Astrocyte (in vitro differentiated cells and primary cell): ENCODE measurements at regions not wholly inside any gene's neighbourhood (a gene's known extent, or its start where the extent isn't known, plus 50 kb on each side); places are given as distances from the start of the nearest gene placed in this dataset.

Experiments used
- DNase-seq: peaks from one replicate; pipeline ENCODE4 v3.0.0-alpha.2; 2010; ENCODE audit warnings: low read depth
- FAIRE-seq: peaks from 2 replicates; lab custom pipeline; 2011; peaks lifted over from hg19 to GRCh38; lab: Jason Lieb, UNC
- H2AFZ ChIP-seq: 2 replicates; pipeline ENCODE4 v1.6.0; 2012; ENCODE audit warnings: low read depth, low read length, inconsistent platforms
- H3K27ac ChIP-seq: 2 replicates; pipeline ENCODE4 v1.5.1; 2011; ENCODE audit warnings: low read depth, low read length, inconsistent platforms
- H3K27me3 ChIP-seq: 2 replicates; pipeline ENCODE4 v1.6.0; 2011; ENCODE audit warnings: low read length, inconsistent platforms; ENCODE audit not compliant: insufficient read depth
- H3K36me3 ChIP-seq: 2 replicates; pipeline ENCODE4 v1.5.1; 2011; ENCODE audit warnings: low read length, inconsistent platforms; ENCODE audit not compliant: insufficient read depth
- H3K4me1 ChIP-seq: 2 replicates; pipeline ENCODE4 v1.5.1; 2011; ENCODE audit warnings: low read length, inconsistent platforms; ENCODE audit not compliant: insufficient read depth
- H3K4me2 ChIP-seq: 2 replicates; pipeline ENCODE4 v1.6.0; 2012; ENCODE audit warnings: low read length, inconsistent platforms
- H3K4me3 ChIP-seq: 2 replicates; pipeline ENCODE4 v1.5.1; 2011; ENCODE audit warnings: low read depth, mild to moderate bottlenecking, low read length, inconsistent platforms; ENCODE audit not compliant: insufficient read depth
- H3K79me2 ChIP-seq: 2 replicates; pipeline ENCODE4 v1.6.0; 2012; ENCODE audit warnings: mild to moderate bottlenecking, low read length, inconsistent platforms; ENCODE audit not compliant: insufficient read depth
- H3K9ac ChIP-seq: 2 replicates; pipeline ENCODE4 v1.6.0; 2012; ENCODE audit warnings: mild to moderate bottlenecking, low read length, inconsistent platforms
- H3K9me3 ChIP-seq: 2 replicates; pipeline ENCODE4 v1.5.1; 2012; ENCODE audit warnings: low read depth, mild to moderate bottlenecking, low read length, inconsistent platforms; ENCODE audit not compliant: insufficient read depth
- H4K20me1 ChIP-seq: 2 replicates; pipeline ENCODE4 v1.6.0; 2012; ENCODE audit warnings: low read length, inconsistent platforms; ENCODE audit not compliant: insufficient read depth
- H3K27ac Mint-ChIP-seq: one replicate; pipeline ENCODE4 v1.8.0; 2021; ENCODE audit warnings: mild to moderate bottlenecking, mixed read lengths; ENCODE audit not compliant: unreplicated experiment
- H3K27me3 Mint-ChIP-seq: one replicate; pipeline ENCODE4 v1.8.0; 2021; ENCODE audit warnings: low read depth, mixed read lengths; ENCODE audit not compliant: unreplicated experiment
- H3K36me3 Mint-ChIP-seq: one replicate; pipeline ENCODE4 v1.8.0; 2021; ENCODE audit warnings: low read depth, mixed read lengths; ENCODE audit not compliant: unreplicated experiment
- H3K4me1 Mint-ChIP-seq: one replicate; pipeline ENCODE4 v1.8.0; 2021; ENCODE audit warnings: low read depth, mixed read lengths; ENCODE audit not compliant: unreplicated experiment
- H3K4me3 Mint-ChIP-seq: one replicate; pipeline ENCODE4 v1.8.0; 2021; ENCODE audit warnings: mild to moderate bottlenecking, moderate library complexity, mixed read lengths; ENCODE audit not compliant: unreplicated experiment
- H3K9me3 Mint-ChIP-seq: one replicate; pipeline ENCODE4 v1.8.0; 2021; ENCODE audit warnings: mild to moderate bottlenecking, mixed read lengths; ENCODE audit not compliant: unreplicated experiment
- EZH2 ChIP-seq: IDR thresholded peaks from 2 replicates; pipeline ENCODE4 v1.6.1; 2012; ENCODE audit warnings: mild to moderate bottlenecking, low read length, inconsistent platforms; ENCODE audit not compliant: insufficient read depth
- TF ChIP-seq, protein P1 (sequence below): IDR thresholded peaks from 2 replicates; pipeline ENCODE4 v1.5.1; 2011; ENCODE audit warnings: low read depth, mild to moderate bottlenecking, inconsistent platforms, low read length, moderate library complexity; ENCODE audit not compliant: insufficient read depth

DNA sequence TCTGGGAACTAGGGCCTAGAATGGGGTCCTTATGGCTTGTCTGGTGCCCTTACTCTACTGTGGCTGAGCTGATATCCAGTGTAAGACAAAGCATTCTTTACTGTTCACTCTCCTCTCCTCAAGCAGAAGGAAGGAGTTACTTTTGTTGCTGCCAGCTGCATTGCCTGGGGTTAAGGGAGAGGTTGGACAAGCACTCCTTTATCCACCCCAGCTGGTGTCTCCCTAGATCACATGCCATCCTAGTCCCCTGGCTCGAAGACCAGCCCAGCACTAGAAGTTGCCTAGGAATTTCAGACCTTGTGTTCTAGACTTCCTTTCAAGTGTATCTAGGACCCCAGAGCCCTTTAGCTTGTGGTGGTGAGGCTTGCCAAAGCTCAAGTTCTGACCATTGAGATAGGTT lies 1051.5 kb upstream of the C9orf72 start:
- Histone ChIP-seq H3K36me3 (no peaks in the 10 kb centered on the region), H3K4me1 (no peaks in the 10 kb centered on the region), H3K27me3 (no peaks in the 10 kb centered on the region), H3K4me3 (no peak overlapping the region), H3K9me3 (peaks cover 4% of the 10 kb centered on the region), H4K20me1 (no peaks in the 10 kb centered on the region), H2AFZ (no peak overlapping the region), H3K4me2 (no peak overlapping the region), H3K9ac (no peak overlapping the region), H3K79me2 (no peaks in the 10 kb centered on the region), H3K27ac (no peak overlapping the region)
- TF ChIP-seq, protein P1, sequence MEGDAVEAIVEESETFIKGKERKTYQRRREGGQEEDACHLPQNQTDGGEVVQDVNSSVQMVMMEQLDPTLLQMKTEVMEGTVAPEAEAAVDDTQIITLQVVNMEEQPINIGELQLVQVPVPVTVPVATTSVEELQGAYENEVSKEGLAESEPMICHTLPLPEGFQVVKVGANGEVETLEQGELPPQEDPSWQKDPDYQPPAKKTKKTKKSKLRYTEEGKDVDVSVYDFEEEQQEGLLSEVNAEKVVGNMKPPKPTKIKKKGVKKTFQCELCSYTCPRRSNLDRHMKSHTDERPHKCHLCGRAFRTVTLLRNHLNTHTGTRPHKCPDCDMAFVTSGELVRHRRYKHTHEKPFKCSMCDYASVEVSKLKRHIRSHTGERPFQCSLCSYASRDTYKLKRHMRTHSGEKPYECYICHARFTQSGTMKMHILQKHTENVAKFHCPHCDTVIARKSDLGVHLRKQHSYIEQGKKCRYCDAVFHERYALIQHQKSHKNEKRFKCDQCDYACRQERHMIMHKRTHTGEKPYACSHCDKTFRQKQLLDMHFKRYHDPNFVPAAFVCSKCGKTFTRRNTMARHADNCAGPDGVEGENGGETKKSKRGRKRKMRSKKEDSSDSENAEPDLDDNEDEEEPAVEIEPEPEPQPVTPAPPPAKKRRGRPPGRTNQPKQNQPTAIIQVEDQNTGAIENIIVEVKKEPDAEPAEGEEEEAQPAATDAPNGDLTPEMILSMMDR: no peak
- no peak for TF ChIP-seq EZH2
- no peak overlapping the region for H3K4me3 Mint-ChIP-seq
- DNase-seq (no peak), FAIRE-seq (no peak)
- no peak overlapping the region for H3K27ac Mint-ChIP-seq
- no peaks in the 10 kb centered on the region for H3K4me1 Mint-ChIP-seq
- H3K36me3 Mint-ChIP-seq: no peaks in the 10 kb centered on the region
- peaks cover 3% of the 10 kb centered on the region for H3K9me3 Mint-ChIP-seq
- H3K27me3 Mint-ChIP-seq: no peaks in the 10 kb centered on the region

DNA sequence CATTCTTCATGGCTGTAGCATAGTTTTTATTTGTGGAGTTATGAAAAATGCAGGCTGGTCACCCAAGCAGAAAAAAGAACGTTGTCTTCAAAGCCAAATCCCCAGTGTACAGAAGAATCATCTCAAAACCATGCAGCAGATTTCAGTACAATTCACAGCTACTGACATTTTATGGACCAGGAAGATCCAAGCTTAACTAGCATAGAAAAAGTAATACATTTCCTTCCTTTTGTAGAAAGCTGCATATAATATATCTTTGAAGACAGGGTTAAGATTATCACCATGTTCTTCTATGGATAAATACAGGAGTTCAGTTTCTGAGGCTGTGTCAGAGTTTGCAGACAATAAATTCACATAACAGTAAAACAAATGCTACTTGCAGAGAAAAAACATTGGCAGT lies 1054.8 kb upstream of the C9orf72 start:
- peaks cover 4% of the 10 kb centered on the region for H3K9me3 ChIP-seq
- H3K9ac ChIP-seq: no peak overlapping the region
- no peak overlapping the region for H3K27ac ChIP-seq
- H3K4me2 ChIP-seq: no peak overlapping the region
- H4K20me1 ChIP-seq: no peaks in the 10 kb centered on the region
- no peak overlapping the region for H3K4me3 ChIP-seq
- Mint-ChIP-seq H3K27me3 (no peaks in the 10 kb centered on the region), H3K9me3 (peaks cover 3% of the 10 kb centered on the region), H3K4me1 (no peaks in the 10 kb centered on the region), H3K36me3 (no peaks in the 10 kb centered on the region), H3K4me3 (no peak overlapping the region), H3K27ac (no peak overlapping the region)
- no peaks in the 10 kb centered on the region for H3K79me2 ChIP-seq
- H3K27me3 ChIP-seq: no peaks in the 10 kb centered on the region
- no peaks in the 10 kb centered on the region for H3K4me1 ChIP-seq
- TF ChIP-seq EZH2: no peak
- no peak for DNase-seq
- H2AFZ ChIP-seq: no peak overlapping the region
- FAIRE-seq: no peak
- no peaks in the 10 kb centered on the region for H3K36me3 ChIP-seq

DNA sequence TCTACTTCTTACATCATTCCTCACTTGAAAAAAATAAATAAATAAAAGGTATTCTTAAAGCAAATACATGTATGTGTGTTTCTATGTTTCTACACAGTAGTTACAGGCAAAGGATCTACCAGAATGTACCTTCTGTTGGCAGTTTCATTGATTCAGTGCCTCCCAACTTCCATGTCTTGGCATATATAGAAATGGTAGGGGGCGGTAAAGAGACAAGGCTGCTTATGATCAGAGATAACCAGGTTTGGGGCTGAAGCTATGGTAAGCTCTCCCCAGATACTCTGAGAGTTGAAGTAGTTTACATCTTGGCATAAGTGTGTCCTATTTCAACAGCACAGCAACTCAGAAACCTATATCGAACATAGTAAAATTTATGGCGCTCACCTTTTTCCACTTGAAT lies 1075.4 kb upstream of the C9orf72 start:
- Histone ChIP-seq H3K27me3 (no peaks in the 10 kb centered on the region), H3K4me1 (no peaks in the 10 kb centered on the region), H4K20me1 (no peaks in the 10 kb centered on the region), H3K27ac (no peak overlapping the region), H3K9ac (no peak overlapping the region), H2AFZ (no peak overlapping the region), H3K36me3 (no peaks in the 10 kb centered on the region), H3K79me2 (no peaks in the 10 kb centered on the region), H3K4me2 (no peak overlapping the region), H3K9me3 (no peaks in the 10 kb centered on the region), H3K4me3 (no peak overlapping the region)
- H3K27me3 Mint-ChIP-seq: no peaks in the 10 kb centered on the region
- H3K4me1 Mint-ChIP-seq: peaks cover 5% of the 10 kb centered on the region
- H3K36me3 Mint-ChIP-seq: no peaks in the 10 kb centered on the region
- no peak overlapping the region for H3K4me3 Mint-ChIP-seq
- no peaks in the 10 kb centered on the region for H3K9me3 Mint-ChIP-seq
- FAIRE-seq (no peak), DNase-seq (no peak)
- no peak overlapping the region for H3K27ac Mint-ChIP-seq
- TF ChIP-seq EZH2: no peak
- TF ChIP-seq, protein P1: no peak
